Activated CD4-positive, alpha-beta T cell treated with anti-CD3 and anti-CD28 coated beads for 1 hour (primary cell): ENCODE measurements at regions not wholly inside any gene's neighbourhood (a gene's known extent, or its start where the extent isn't known, plus 50 kb on each side); places are given as distances from the start of the nearest gene placed in this dataset.
"Not testable (repeated sequence)": the region's sequence is repeated elsewhere in the genome, so short reads cannot be mapped to it uniquely, and the experiment has no call there.

Source experiments
- DNase-seq: peaks from one replicate; pipeline ENCODE4 v3.0.0-alpha.2; 2020

DNA sequence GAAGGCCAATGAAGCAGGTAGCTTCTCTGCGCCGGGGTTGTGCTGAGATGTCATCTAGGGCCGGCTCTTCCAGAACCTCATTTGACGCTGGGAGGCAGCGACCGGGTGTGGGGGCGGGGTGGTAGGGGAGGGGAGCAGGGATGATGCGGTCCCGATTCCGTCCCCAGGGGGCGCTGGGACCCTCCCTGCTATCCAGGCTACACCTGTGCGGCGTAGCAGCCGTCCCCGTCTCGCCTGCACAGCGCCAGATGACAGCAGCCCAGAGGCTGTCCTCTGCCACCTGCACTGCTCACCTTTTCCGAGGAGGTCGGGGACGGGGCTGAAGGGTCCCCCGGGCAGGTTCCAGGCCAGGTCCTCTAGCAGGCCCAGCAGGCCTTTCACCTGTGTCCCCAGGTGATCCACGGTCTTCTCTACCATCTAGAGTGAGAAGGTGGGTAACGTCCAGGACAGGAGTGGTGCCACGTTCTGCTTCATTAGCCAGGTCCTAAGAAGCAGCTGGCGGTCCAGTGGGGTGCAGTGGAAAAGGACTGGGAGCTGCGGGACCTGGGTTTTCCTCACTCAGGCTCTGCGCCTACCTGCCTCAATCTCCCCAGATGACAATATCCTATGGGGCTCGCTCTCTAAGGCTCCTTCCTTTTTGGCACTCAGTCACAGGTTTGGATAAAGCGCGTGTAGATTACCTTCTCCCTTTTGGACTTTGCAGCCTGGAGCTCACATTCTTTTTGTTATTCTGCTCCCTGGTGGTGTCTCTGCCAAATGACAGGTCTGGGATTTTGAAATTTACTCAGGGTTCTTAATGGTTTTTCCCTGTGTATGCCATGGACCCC lies 56.0 kb upstream of the RAB6C start:
- no peak for DNase-seq

DNA sequence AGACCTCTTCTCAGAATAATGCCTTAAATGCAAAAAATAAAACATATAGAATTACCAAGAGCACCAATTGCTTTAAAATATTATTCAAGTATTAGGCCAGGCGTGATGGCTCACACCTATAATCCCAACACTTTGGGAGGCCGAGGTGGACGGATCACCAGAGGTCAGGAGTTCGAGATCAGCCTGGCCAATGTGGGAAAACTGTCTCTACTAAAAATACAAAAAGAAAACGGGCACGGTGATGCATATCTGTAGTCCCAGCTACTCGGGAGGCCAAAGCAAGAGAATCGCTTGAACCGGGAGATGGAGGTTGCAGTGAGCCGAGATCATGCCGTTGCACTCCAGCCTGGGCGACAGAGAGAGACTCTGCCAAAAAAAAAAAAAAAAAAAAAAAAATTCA lies 55.4 kb upstream of the RAB6C start:
- not testable (repeated sequence) for DNase-seq

DNA sequence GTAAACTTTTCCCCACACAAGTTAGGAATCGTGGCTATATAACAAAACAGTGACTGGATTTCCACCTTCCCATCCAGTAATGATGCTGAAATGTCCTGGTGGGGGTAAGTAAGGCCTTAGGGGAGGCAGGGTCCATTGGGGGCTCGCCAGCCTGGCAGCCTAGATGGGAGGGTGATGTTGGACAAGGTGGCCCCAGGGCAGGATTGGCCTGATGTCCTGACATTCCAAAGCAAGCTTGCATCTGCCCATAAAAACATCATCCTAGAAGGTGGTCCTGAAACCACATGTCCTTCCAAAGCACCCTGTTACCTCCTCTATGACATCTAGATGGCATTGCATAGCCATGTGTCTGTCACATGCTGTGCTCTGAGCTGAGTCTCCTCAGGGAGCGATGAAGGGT lies 54.1 kb upstream of the RAB6C start:
- DNase-seq: no peak

DNA sequence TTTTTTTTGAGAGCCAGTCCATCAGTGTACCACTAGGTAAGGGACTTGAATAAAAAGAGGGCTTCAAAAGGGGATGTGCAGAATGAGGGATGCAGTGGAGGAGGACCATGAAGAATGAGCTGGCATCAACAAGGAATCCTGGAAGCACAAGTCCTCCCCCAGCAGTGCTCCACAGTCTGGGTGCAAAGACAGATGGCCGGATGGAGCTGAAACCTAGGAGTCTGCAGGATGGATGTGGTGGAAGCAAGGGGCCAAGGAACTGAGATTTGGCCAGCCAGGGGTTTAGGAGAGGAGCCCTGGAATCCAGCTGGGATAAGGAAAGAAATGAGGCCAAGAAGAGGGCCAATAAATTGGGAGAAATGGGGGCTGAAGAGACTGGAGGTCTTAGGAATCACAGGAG lies 51.8 kb upstream of the RAB6C start:
- DNase-seq: no peak

DNA sequence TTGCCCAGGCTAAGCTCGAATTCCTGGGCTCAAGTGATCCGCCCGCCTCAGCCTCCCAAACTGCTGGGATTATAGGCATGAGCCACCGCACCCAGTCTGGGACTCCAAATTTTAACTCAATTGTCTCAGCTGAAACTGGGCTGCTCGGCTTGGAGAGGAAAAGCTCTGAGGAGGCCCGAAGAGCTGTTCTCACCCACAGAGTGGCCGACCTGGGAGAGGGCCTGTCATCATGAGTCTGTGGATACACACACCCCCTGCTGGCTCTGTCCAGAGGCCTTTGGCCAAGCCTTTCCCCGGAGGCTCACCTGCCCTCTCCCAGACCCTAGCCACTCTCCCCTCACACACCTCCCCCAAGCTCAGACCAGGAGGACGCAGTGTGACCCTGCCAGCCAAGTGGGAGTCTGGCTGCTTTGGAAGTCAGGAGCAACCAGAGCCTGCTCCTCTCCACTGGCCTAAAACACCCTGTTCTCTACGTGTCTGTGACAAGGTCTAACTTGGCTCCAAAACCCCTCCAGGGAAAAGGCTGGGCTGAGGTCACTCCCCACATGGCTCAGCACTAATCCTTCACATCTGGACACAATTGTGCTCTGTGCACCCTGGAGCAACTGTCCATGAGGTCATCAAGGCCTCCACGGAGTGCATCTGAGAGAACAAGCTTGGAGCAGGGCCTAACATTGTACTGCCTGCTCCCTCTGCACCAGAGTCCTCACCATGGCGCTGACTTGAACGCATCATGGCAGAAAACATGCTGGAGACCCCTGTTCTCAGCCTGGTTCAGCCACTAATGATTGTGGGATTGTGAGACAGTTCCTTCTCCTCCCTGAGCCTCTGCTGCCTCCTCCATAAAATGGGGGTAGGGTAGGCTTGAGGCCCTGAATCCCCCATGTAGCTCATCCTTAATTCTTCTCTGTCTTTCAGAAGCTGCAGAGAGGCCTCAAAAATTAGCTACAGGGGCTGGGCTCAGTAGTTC lies 49.9 kb upstream of the RAB6C start:
- DNase-seq: no peak
